ENCODE measurements at regions not wholly inside any gene's neighbourhood (a gene's known extent, or its start where the extent isn't known, plus 50 kb on each side); places are given as distances from the start of the nearest gene placed in this dataset.

DNA sequence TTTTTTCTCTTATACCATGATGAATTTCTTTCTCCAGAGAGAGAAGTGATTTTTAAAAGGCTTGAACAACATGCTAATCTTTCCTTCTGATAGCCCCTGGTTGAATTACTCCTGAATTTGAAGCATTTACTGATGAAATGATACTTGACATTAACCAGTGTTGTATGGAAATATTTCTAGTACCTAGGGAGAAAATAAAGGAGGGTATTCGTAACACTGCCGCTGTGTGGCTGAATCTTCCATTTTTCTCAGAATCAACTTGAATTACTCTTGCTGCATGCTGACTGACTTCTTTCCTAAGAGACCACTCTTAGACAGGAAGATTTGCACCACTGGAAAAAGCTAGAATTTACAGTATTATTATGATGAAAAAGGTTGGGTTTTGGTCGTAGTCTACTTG lies 118.3 kb downstream of the FAT3 start:
- TF ChIP-seq EP300 (conservative IDR thresholded peaks at IDR 0.05; ENCODE audit: poor library complexity, severe bottlenecking) (no peak), CTCF (IDR thresholded peaks at IDR 0.05; ENCODE audit: poor library complexity, severe bottlenecking) (peak; percentile 64), EZH2 (IDR thresholded peaks at IDR 0.05; ENCODE audit: borderline replicate concordance, insufficient read depth, low read length, poor library complexity, severe bottlenecking) (no peak), SMC3 (conservative IDR thresholded peaks at IDR 0.05; ENCODE audit: poor library complexity) (peak; percentile 72), POLR2AphosphoS5 (IDR thresholded peaks at IDR 0.05) (peak; percentile 59)
- TF ChIP-seq, protein P1, sequence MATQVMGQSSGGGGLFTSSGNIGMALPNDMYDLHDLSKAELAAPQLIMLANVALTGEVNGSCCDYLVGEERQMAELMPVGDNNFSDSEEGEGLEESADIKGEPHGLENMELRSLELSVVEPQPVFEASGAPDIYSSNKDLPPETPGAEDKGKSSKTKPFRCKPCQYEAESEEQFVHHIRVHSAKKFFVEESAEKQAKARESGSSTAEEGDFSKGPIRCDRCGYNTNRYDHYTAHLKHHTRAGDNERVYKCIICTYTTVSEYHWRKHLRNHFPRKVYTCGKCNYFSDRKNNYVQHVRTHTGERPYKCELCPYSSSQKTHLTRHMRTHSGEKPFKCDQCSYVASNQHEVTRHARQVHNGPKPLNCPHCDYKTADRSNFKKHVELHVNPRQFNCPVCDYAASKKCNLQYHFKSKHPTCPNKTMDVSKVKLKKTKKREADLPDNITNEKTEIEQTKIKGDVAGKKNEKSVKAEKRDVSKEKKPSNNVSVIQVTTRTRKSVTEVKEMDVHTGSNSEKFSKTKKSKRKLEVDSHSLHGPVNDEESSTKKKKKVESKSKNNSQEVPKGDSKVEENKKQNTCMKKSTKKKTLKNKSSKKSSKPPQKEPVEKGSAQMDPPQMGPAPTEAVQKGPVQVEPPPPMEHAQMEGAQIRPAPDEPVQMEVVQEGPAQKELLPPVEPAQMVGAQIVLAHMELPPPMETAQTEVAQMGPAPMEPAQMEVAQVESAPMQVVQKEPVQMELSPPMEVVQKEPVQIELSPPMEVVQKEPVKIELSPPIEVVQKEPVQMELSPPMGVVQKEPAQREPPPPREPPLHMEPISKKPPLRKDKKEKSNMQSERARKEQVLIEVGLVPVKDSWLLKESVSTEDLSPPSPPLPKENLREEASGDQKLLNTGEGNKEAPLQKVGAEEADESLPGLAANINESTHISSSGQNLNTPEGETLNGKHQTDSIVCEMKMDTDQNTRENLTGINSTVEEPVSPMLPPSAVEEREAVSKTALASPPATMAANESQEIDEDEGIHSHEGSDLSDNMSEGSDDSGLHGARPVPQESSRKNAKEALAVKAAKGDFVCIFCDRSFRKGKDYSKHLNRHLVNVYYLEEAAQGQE (IDR thresholded peaks at IDR 0.05; ENCODE audit: borderline replicate concordance) = no peak

All from neural cell (in vitro differentiated cells).